Ishikawa (cell line): ENCODE measurements at regions not wholly inside any gene's neighbourhood (a gene's known extent, or its start where the extent isn't known, plus 50 kb on each side); places are given as distances from the start of the nearest gene placed in this dataset.

Experiments
- CEBPB ChIP-seq: IDR thresholded peaks from 2 replicates; pipeline ENCODE4 v1.6.1; 2012
- CREB1 ChIP-seq: IDR thresholded peaks from 2 replicates; pipeline ENCODE4 v1.6.1; 2012; ENCODE audit warnings: low read depth
- EGR1 ChIP-seq: IDR thresholded peaks from 2 replicates; pipeline ENCODE4 v1.6.1; 2012
- EP300 ChIP-seq: IDR thresholded peaks from 2 replicates; pipeline ENCODE4 v1.6.1; 2012; ENCODE audit warnings: borderline replicate concordance
- FOXM1 ChIP-seq: IDR thresholded peaks from 2 replicates; pipeline ENCODE4 v1.6.1; 2012; ENCODE audit warnings: low read depth, borderline replicate concordance
- NFIC ChIP-seq: IDR thresholded peaks from 2 replicates; pipeline ENCODE4 v1.6.1; 2012
- RAD21 ChIP-seq: IDR thresholded peaks from 2 replicates; pipeline ENCODE4 v1.6.1; 2012; ENCODE audit warnings: low read depth
- TAF1 ChIP-seq: IDR thresholded peaks from 2 replicates; pipeline ENCODE4 v1.6.1; 2012; ENCODE audit warnings: low read depth, mild to moderate bottlenecking
- TCF12 ChIP-seq: IDR thresholded peaks from 2 replicates; pipeline ENCODE4 v1.6.1; 2012; ENCODE audit warnings: low read depth
- TEAD4 ChIP-seq: IDR thresholded peaks from 2 replicates; pipeline ENCODE4 v1.6.1; 2012
- USF1 ChIP-seq: IDR thresholded peaks from 2 replicates; pipeline ENCODE4 v1.6.1; 2012
- YY1 ChIP-seq: IDR thresholded peaks from 2 replicates; pipeline ENCODE4 v1.6.1; 2012; ENCODE audit warnings: low read depth
- ZBTB7A ChIP-seq: IDR thresholded peaks from 2 replicates; pipeline ENCODE4 v1.6.1; 2012; ENCODE audit warnings: low read depth
- TF ChIP-seq, protein P1 (sequence below): IDR thresholded peaks from 2 replicates; pipeline ENCODE4 v1.6.1; 2012; ENCODE audit warnings: low read depth, mild to moderate bottlenecking
- TF ChIP-seq, protein P2 (sequence below): IDR thresholded peaks from 2 replicates; pipeline ENCODE4 v1.6.1; 2012

- no peak for TF ChIP-seq TEAD4
- TF ChIP-seq, protein P1, sequence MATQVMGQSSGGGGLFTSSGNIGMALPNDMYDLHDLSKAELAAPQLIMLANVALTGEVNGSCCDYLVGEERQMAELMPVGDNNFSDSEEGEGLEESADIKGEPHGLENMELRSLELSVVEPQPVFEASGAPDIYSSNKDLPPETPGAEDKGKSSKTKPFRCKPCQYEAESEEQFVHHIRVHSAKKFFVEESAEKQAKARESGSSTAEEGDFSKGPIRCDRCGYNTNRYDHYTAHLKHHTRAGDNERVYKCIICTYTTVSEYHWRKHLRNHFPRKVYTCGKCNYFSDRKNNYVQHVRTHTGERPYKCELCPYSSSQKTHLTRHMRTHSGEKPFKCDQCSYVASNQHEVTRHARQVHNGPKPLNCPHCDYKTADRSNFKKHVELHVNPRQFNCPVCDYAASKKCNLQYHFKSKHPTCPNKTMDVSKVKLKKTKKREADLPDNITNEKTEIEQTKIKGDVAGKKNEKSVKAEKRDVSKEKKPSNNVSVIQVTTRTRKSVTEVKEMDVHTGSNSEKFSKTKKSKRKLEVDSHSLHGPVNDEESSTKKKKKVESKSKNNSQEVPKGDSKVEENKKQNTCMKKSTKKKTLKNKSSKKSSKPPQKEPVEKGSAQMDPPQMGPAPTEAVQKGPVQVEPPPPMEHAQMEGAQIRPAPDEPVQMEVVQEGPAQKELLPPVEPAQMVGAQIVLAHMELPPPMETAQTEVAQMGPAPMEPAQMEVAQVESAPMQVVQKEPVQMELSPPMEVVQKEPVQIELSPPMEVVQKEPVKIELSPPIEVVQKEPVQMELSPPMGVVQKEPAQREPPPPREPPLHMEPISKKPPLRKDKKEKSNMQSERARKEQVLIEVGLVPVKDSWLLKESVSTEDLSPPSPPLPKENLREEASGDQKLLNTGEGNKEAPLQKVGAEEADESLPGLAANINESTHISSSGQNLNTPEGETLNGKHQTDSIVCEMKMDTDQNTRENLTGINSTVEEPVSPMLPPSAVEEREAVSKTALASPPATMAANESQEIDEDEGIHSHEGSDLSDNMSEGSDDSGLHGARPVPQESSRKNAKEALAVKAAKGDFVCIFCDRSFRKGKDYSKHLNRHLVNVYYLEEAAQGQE = no peak
- TF ChIP-seq ZBTB7A = no peak
- no peak for TF ChIP-seq RAD21
- TF ChIP-seq, protein P2, sequence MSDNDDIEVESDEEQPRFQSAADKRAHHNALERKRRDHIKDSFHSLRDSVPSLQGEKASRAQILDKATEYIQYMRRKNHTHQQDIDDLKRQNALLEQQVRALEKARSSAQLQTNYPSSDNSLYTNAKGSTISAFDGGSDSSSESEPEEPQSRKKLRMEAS = no peak
- TF ChIP-seq YY1 = no peak
- TF ChIP-seq TCF12 = no peak
- no peak for TF ChIP-seq EP300
- no peak for TF ChIP-seq USF1
- no peak for TF ChIP-seq CEBPB
- no peak for TF ChIP-seq FOXM1
- TF ChIP-seq EGR1 = no peak
- no peak for TF ChIP-seq TAF1
Measured at GRCh38 chr6:159378411-159379328, 209.5 kb downstream of the FNDC1 start.

DNA sequence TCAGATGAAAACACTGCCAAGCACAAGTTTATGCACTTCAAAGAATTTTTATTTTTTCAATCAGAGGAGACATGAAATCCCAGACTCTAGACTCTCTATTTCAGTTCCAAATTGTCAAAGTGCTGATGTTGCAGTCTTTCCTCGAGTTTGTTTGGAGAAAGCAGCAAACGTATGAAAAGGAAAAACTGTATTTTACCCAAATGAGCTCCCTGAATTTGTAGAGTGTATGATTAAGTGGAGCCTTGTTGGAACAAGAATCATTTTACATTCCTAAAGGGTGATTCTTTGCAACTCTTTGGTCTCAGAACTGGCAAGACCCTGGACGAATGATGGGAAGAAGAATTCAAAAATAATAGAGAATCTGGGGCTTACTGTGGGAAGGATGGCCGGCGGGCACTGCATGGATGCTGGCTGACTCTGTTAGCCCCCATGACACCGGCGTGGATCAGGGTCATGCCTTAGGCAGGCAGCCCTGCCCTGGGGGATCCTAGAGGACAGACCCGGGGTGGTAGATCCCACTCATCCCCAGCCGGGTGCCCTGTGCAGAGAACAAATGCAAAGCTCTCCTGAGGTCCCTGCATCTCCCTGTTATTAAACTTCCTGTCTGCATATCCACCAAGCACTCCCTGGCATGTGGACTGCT lies 207.4 kb downstream of the FNDC1 start:
- TF ChIP-seq YY1 (no peak), EGR1 (no peak), TCF12 (no peak), ZBTB7A (no peak), CEBPB (no peak), EP300 (no peak), TAF1 (no peak), FOXM1 (no peak), CREB1 (no peak), RAD21 (no peak)
- TF ChIP-seq, protein P2 = no peak

- TF ChIP-seq TAF1 (no peak), TCF12 (no peak), YY1 (no peak)
Measured at GRCh38 chr6:159375014-159375413, 205.8 kb downstream of the FNDC1 start.

- TF ChIP-seq EP300 (no peak), TAF1 (no peak), ZBTB7A (no peak), TCF12 (no peak), RAD21 (no peak), CREB1 (no peak)
- TF ChIP-seq, protein P2 = no peak
- TF ChIP-seq, protein P1 = no peak
Measured at GRCh38 chr6:159373670-159374069, 204.5 kb downstream of the FNDC1 start.

DNA sequence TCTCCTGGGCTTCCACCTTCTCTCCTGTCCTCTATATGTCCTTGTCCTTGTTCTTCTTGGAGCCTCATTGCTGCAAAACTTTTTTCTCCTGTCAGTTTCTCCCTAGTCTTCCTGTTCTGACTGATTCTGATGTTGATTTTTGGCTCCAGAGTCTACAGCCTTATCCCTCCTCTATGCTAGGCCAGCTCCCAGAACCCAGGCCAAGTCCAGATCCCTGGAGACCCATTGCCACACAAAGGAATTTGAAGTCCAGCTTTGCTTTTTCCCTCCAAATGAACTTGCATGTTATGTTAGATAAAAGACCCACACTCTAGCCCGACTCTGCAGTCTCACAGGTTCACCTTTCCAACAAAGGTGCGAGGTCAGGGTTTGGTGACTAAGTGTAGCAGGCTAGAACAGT lies 203.1 kb downstream of the FNDC1 start:
- no peak for TF ChIP-seq ZBTB7A
- no peak for TF ChIP-seq CEBPB
- no peak for TF ChIP-seq NFIC
- no peak for TF ChIP-seq USF1
- TF ChIP-seq TEAD4 = no peak
- TF ChIP-seq CREB1 = no peak
- no peak for TF ChIP-seq RAD21
- TF ChIP-seq, protein P1 = no peak
- TF ChIP-seq TCF12 = no peak
- no peak for TF ChIP-seq YY1
- no peak for TF ChIP-seq FOXM1
- TF ChIP-seq, protein P2 = no peak
- TF ChIP-seq TAF1 = no peak
- no peak for TF ChIP-seq EP300
- no peak for TF ChIP-seq EGR1
